ENCODE measurements at regions not wholly inside any gene's neighbourhood (a gene's known extent, or its start where the extent isn't known, plus 50 kb on each side); places are given as distances from the start of the nearest gene placed in this dataset.

DNA sequence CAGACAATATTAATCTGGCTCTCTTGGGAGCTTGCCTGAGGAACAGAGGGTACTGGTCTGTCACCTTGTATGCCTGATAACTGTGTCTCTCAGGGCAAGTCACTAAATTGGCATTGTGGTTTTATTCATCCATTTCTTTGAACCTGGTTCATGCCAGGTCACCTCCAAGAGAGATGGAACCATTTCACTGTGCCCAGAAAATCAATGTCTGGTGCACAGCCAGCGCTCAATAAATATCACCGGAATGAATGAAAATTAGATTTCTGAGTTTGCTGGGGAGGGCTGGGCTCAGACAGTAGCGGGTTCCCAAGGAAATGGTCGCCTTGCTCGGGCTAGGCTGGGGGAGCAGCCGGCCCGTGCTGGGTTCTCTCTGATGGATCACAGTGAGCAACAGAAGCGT, 64.1 kb upstream of the BAIAP2L1 start:
- no peaks in the 10 kb centered on the region for H4K20me1 ChIP-seq (replicated peaks in 1 of 2; ENCODE audit: control insufficient read depth in 1 of 2, insufficient read depth in 2 of 2, low read length in 2 of 2)
- CTCF ChIA-PET (ENCODE audit: partially characterized antibody), result interaction anchor here (0.6 kb wide), 1 partner anchor 179 kb away, joined by 4 read pairs; no protein-coding TSS in a partner anchor
- H3K4me2 ChIP-seq (ENCODE audit: insufficient read depth in 1 of 2, low read depth in 2 of 2, low read length in 2 of 2), result no peak overlapping the region

More for the DNA sequence above, 64.1 kb upstream of the BAIAP2L1 start:
- no peak overlapping the region for H4K8ac ChIP-seq (ENCODE audit: extremely low read depth, insufficient read depth, low read length)
- 94% methylated on average over 8 of the region's 8 CpGs; no CpG with 5 or more reads in 1 of the 2 experiments for WGBS, 2 experiments (ENCODE audit: extremely low coverage in 1 of 2, insufficient coverage in 1 of 2, insufficient read length in 1 of 2, insufficient replicate concordance in 2 of 2, low coverage in 1 of 2, low lambda C conversion rate in 2 of 2, missing lambda C conversion rate in 1 of 2)
- no peaks in the 10 kb centered on the region for H3K23me2 ChIP-seq (ENCODE audit: low read depth, low read length)
- FAIRE-seq (no peak), DNase-seq (ENCODE audit: low read depth in 1 of 2, low spot score in 2 of 2) (no peak)
- no peaks in the 10 kb centered on the region for H3K79me1 ChIP-seq (ENCODE audit: low read depth, low read length)
- no peak overlapping the region for H3K23ac ChIP-seq (ENCODE audit: insufficient read length)
- peaks cover 0 to 2% (median 0%) of the 10 kb centered on the region in 4 experiments; a peak in 3 of 7 replicates for H3K4me1 ChIP-seq (replicated peaks in 1 of 4; ENCODE audit: control insufficient read depth in 3 of 4, insufficient read depth in 4 of 4, low read length in 3 of 4)
- no peak overlapping the region for H3K27ac ChIP-seq (ENCODE audit: low read depth, low read length)
- no peak overlapping the region for H3K56ac ChIP-seq (replicated peaks; ENCODE audit: insufficient read length, low read depth, low read length)
- H3K18ac ChIP-seq (ENCODE audit: extremely low read depth, low read length), result no peak overlapping the region
- no peak overlapping the region for H3K4me3 ChIP-seq (ENCODE audit: extremely low read depth in 1 of 4, insufficient read depth in 2 of 4, low read depth in 3 of 4, low read length in 4 of 4)
- H2BK15ac ChIP-seq (ENCODE audit: low read length), result no peak overlapping the region
- no peak overlapping the region for H2AFZ ChIP-seq (ENCODE audit: low read length)
- H4K91ac ChIP-seq (replicated peaks; ENCODE audit: insufficient read length, low read length), result no peak overlapping the region
- POLR2A ChIA-PET (ENCODE audit: partially characterized antibody), result interaction anchor here (0.6 kb wide), 1 partner anchor 443 kb away, joined by 3 read pairs; no protein-coding TSS in a partner anchor
- H3K27me3 ChIP-seq (replicated peaks in 1 of 4; ENCODE audit: control insufficient read depth in 3 of 4, extremely low read depth in 1 of 4, insufficient read depth in 3 of 4, low read length in 3 of 4), result peaks cover 0 to 6% (median 3%) of the 10 kb centered on the region in 4 experiments; a peak in 4 of 7 replicates
- H2BK20ac ChIP-seq (ENCODE audit: low read length), result no peak overlapping the region
- H3K9ac ChIP-seq (replicated peaks in 1 of 4; ENCODE audit: extremely low read depth in 1 of 4, low read depth in 3 of 4, low read length in 3 of 4), result no peak overlapping the region
- H2BK120ac ChIP-seq (replicated peaks; ENCODE audit: low read depth, low read length), result no peak overlapping the region
- H4K5ac ChIP-seq (ENCODE audit: insufficient read length, low read depth, low read length), result no peak overlapping the region
- peaks cover 7 to 11% of the 10 kb centered on the region in 2 experiments; a peak in 1 of 4 replicates for H3K9me3 ChIP-seq (ENCODE audit: insufficient read depth in 2 of 2, low read depth in 1 of 2, low read length in 1 of 2)
- no peaks in the 10 kb centered on the region for H3K79me2 ChIP-seq (ENCODE audit: control insufficient read depth in 1 of 2, insufficient read depth in 2 of 2, low read length in 2 of 2)
- H3K4ac ChIP-seq (replicated peaks; ENCODE audit: insufficient read length, low read depth, low read length), result no peak overlapping the region
- TF ChIP-seq MAFK (IDR thresholded peaks at IDR 0.05; ENCODE audit: low read depth, low read length) (no peak), KDM4A (IDR thresholded peaks at IDR 0.05; ENCODE audit: low read depth, low read length, severe bottlenecking) (no peak)
- no peak overlapping the region for H3K14ac ChIP-seq (ENCODE audit: insufficient read length)
- H2BK12ac ChIP-seq (ENCODE audit: low read depth, low read length), result no peak overlapping the region
- H2AK5ac ChIP-seq (ENCODE audit: low read depth, low read length), result no peak overlapping the region
- no peak overlapping the region for H2BK5ac ChIP-seq (ENCODE audit: low read depth, low read length)
- no peaks in the 10 kb centered on the region for H3K36me3 ChIP-seq (ENCODE audit: control insufficient read depth in 2 of 4, insufficient read depth in 4 of 4, low read length in 3 of 4)
